Coronary artery (tissue), 2 donors: ENCODE measurements at regions not wholly inside any gene's neighbourhood (a gene's known extent, or its start where the extent isn't known, plus 50 kb on each side); places are given as distances from the start of the nearest gene placed in this dataset.
"Not testable (repeated sequence)": the region's sequence is repeated elsewhere in the genome, so short reads cannot be mapped to it uniquely, and the experiment has no call there.

Experiments used
- DNase-seq: peaks from one replicate; pipeline ENCODE4 v3.0.0-alpha.2; 2017; ENCODE audit warnings: low spot score
- H3K27ac ChIP-seq, 2 donors: fragments of 200-600 bp; sonication (generic); one replicate each; pipeline ENCODE4 v1.5.1; 2016 to 2019
- H3K4me3 ChIP-seq: fragments of 200-600 bp; sonication (generic); 2 replicates; pipeline ENCODE4 v1.5.1; 2016; ENCODE audit warnings: mild to moderate bottlenecking, moderate library complexity
- TF ChIP-seq, protein P1 (sequence below): fragments of 200-600 bp; sonication (generic); IDR thresholded peaks from one replicate; pipeline ENCODE4 v1.5.1; 2019; ENCODE audit warnings: antibody characterized with exemption

DNA sequence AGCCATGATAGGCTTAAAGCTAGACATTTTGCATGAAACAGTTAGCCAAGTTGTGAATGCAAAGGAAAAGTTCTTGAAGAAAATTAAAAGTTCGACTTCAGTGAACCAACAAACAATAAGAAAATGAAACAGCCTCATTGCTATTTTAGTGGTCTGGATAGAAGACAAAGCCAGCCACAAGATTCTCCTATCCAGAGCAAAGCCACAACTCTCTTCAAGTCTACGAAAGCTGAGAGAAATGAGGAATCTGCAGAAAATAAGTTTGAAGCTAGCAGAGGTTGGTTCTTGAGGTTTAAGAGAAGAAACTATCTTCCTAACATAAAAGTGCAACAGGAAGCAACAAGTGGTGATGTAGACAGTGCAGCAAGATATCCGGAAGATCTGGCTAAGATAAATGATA lies 271.4 kb upstream of the GRM3 start:
- TF ChIP-seq, protein P1, sequence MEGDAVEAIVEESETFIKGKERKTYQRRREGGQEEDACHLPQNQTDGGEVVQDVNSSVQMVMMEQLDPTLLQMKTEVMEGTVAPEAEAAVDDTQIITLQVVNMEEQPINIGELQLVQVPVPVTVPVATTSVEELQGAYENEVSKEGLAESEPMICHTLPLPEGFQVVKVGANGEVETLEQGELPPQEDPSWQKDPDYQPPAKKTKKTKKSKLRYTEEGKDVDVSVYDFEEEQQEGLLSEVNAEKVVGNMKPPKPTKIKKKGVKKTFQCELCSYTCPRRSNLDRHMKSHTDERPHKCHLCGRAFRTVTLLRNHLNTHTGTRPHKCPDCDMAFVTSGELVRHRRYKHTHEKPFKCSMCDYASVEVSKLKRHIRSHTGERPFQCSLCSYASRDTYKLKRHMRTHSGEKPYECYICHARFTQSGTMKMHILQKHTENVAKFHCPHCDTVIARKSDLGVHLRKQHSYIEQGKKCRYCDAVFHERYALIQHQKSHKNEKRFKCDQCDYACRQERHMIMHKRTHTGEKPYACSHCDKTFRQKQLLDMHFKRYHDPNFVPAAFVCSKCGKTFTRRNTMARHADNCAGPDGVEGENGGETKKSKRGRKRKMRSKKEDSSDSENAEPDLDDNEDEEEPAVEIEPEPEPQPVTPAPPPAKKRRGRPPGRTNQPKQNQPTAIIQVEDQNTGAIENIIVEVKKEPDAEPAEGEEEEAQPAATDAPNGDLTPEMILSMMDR: no peak
- H3K4me3 ChIP-seq: no peak overlapping the region
- DNase-seq: no peak
- H3K27ac ChIP-seq: no peak overlapping the region

DNA sequence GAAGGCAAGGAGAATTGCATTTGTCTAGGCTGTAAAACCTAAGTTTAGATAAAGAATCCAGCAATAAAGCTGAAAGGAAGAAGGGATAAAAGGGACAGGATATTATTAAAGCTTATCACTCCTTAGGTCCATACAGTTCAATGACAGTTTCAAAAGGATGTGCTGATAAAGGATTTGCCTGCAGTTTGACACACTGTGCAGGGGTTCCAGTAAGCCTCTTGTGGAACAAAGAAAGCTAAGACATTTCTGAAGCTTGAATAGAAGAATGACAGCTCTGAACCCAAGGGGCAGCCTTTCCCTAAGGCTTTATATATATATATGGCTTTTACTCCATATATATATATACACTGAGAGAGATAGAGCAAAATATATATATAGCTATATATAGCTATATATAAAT lies 276.8 kb upstream of the GRM3 start:
- no peak for DNase-seq
- TF ChIP-seq, protein P1: no peak
- Histone ChIP-seq H3K27ac (no peak overlapping the region), H3K4me3 (no peak overlapping the region)

DNA sequence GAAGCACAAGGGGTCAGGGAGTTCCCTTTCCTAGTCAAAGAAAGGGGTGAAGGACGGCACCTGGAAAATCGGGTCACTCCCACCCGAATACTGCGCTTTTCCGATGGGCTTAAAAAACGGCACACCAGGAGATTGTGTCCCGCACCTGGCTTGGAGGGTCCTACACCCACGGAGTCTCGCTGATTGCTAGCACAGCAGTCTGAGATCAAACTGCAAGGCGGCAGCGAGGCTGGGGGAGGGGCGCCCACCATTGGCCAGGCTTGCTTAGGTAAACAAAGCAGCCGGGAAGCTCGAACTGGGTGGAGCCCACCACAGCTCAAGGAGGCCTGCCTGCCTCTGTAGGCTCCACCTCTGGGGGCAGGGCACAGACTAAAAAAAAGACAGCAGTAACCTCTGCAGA lies 303.3 kb upstream of the GRM3 start:
- not testable (repeated sequence) for H3K4me3 ChIP-seq, DNase-seq, H3K27ac ChIP-seq

DNA sequence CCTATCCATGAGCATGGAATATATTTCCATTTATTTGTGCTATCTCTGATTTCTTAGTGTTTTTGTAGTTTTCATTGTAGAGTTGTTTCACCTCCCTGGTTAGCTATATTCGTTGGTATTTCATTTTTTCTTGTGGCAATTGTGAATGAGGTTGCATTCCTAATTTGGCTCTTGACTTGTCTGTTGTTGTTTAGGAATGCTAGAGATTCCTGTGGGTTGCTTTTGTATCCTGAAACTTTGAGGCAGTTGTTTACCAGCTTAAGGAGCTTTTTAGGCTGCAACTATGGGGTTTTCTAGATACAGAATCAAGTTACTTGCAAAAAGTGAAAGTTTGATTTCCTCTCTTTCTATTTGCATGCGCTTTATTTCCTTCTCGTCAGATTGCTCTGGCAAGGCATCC lies 304.7 kb upstream of the GRM3 start:
- TF ChIP-seq, protein P1: no peak
- Histone ChIP-seq H3K27ac (no peak overlapping the region), H3K4me3 (no peak overlapping the region)
- no peak for DNase-seq

DNA sequence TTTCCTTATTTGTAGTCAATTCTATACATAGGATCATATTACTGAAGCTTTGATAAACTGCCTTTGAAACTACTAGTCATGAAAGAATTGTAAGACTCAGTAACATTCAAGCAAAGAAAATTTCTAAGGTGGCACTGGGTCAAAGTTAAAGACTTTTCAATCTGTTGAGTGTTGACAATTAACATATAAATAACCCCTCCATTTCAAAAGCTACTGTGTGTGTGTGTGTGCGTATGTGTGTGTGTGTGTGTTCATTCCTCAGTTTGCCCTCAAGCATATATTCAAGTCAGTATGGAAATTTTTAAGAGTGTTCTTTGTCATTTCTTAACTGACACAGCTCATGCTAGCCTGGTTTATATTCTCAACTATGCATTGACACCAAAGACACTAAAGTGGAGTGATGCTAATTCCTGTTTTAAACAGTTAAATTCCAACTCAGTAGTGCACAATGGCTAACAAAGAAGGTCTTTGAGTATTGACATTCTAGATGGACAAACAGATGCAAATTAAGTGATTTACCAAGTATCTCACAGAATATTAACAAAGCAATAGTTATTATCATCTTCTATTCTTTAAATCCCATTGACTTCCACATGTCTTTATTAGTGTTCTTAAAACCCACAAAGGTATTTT lies 314.8 kb upstream of the GRM3 start:
- no peak overlapping the region for H3K4me3 ChIP-seq
- no peak for DNase-seq
- TF ChIP-seq, protein P1: no peak
- no peak overlapping the region for H3K27ac ChIP-seq

DNA sequence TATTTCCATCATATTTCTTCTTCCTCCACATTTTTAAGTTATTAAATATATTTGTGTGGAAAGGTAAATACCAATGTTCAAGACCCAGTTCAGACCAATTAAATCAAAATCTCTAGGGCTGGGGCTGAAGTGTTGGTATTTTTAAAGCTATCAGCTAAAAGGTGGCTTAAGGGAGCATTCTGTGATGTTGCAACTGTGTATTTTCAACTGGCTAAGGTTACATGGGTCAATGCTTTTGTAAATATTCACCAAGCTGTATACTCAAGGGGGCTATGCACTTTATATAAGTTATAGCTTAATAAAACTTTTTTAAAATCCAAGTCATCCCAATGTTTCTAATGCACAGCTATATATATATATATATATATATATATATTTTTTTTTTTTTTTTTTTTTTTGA lies 316.9 kb upstream of the GRM3 start:
- TF ChIP-seq, protein P1: no peak
- H3K4me3 ChIP-seq: no peak overlapping the region
- no peak for DNase-seq

DNA sequence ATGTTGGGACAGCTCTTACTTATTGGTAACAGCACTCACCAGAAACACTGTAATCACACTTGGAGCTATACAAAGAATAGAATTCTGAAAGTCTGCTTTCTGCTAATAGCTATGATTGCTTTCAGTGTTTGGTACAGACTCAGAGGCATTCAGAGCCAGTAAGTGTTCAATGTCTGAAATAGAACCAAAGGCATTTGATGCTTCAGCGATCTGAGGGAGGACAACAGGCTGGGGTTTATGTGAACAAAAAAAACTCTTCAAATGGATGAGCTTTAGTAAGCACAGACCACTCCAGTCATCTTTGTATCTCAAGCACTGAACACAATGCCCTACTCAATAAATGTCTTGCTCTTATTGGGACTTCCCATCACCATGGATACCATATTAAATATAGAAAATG lies 322.8 kb upstream of the GRM3 start:
- no peak for DNase-seq
- TF ChIP-seq, protein P1: no peak
- no peak overlapping the region for H3K4me3 ChIP-seq
- no peak overlapping the region for H3K27ac ChIP-seq

More for the DNA sequence above, 316.9 kb upstream of the GRM3 start:
- H3K27ac ChIP-seq: no peak overlapping the region

DNA sequence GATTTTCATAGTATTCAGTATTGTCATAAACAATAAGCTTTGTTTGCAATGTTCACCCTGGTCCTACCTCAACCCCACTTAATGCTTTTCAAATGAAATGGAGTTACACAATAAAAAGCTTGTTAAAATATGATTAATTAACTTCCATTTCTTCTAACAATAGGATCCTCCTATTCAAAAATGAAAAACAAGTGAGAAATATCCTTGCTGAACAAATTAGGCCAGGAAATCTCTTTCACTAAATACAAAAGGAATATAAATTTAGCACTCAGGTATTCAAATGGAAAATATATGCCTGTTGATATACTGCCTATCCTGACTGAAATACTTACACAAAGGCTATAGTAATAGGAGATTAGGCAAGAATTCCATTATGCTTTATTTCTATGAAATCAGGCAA lies 323.4 kb upstream of the GRM3 start:
- no peak overlapping the region for H3K4me3 ChIP-seq
- no peak overlapping the region for H3K27ac ChIP-seq
- TF ChIP-seq, protein P1: no peak
- DNase-seq: no peak
